ENCODE measurements at regions not wholly inside any gene's neighbourhood (a gene's known extent, or its start where the extent isn't known, plus 50 kb on each side); places are given as distances from the start of the nearest gene placed in this dataset.

- H3K4me1 Mint-ChIP-seq (ENCODE audit: unreplicated experiment) = peaks cover 13% of the 10 kb centered on the region
- TF ChIP-seq, protein P1, sequence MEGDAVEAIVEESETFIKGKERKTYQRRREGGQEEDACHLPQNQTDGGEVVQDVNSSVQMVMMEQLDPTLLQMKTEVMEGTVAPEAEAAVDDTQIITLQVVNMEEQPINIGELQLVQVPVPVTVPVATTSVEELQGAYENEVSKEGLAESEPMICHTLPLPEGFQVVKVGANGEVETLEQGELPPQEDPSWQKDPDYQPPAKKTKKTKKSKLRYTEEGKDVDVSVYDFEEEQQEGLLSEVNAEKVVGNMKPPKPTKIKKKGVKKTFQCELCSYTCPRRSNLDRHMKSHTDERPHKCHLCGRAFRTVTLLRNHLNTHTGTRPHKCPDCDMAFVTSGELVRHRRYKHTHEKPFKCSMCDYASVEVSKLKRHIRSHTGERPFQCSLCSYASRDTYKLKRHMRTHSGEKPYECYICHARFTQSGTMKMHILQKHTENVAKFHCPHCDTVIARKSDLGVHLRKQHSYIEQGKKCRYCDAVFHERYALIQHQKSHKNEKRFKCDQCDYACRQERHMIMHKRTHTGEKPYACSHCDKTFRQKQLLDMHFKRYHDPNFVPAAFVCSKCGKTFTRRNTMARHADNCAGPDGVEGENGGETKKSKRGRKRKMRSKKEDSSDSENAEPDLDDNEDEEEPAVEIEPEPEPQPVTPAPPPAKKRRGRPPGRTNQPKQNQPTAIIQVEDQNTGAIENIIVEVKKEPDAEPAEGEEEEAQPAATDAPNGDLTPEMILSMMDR (IDR thresholded peaks at IDR 0.05; ENCODE audit: unreplicated experiment) = no peak
- no peaks in the 10 kb centered on the region for H3K27me3 Mint-ChIP-seq (ENCODE audit: unreplicated experiment)
- H3K9me3 Mint-ChIP-seq (ENCODE audit: unreplicated experiment) = no peaks in the 10 kb centered on the region
- no peaks in the 10 kb centered on the region for H3K36me3 Mint-ChIP-seq (ENCODE audit: low read depth, unreplicated experiment)
- no peak overlapping the region for H3K27ac Mint-ChIP-seq (ENCODE audit: unreplicated experiment)
- DNase-seq (ENCODE audit: low spot score) = no peak
- H3K4me3 Mint-ChIP-seq (ENCODE audit: unreplicated experiment) = no peak overlapping the region
These were observed 65.7 kb upstream of the AMOTL1 start for GRCh38 chr11:94702481-94702880.

GRCh38 chr11:94705419-94705818 lies 62.7 kb upstream of the AMOTL1 start:
- Mint-ChIP-seq H3K4me3 (ENCODE audit: unreplicated experiment) (no peak overlapping the region), H3K4me1 (ENCODE audit: unreplicated experiment) (peaks cover 24% of the 10 kb centered on the region), H3K9me3 (ENCODE audit: unreplicated experiment) (no peaks in the 10 kb centered on the region), H3K27me3 (ENCODE audit: unreplicated experiment) (no peaks in the 10 kb centered on the region), H3K36me3 (ENCODE audit: low read depth, unreplicated experiment) (no peaks in the 10 kb centered on the region), H3K27ac (ENCODE audit: unreplicated experiment) (no peak overlapping the region)
- TF ChIP-seq, protein P1 (IDR thresholded peaks at IDR 0.05; ENCODE audit: unreplicated experiment) = no peak
- DNase-seq (ENCODE audit: low spot score) = no peak

GRCh38 chr11:94705891-94706615 lies 62.1 kb upstream of the AMOTL1 start:
- no peaks in the 10 kb centered on the region for H3K9me3 Mint-ChIP-seq (ENCODE audit: unreplicated experiment)
- H3K27ac Mint-ChIP-seq (ENCODE audit: unreplicated experiment) = no peak overlapping the region
- H3K27me3 Mint-ChIP-seq (ENCODE audit: unreplicated experiment) = no peaks in the 10 kb centered on the region
- H3K4me1 Mint-ChIP-seq (ENCODE audit: unreplicated experiment) = peaks cover 24% of the 10 kb centered on the region
- no peak overlapping the region for H3K4me3 Mint-ChIP-seq (ENCODE audit: unreplicated experiment)
- no peak for DNase-seq (ENCODE audit: low spot score)
- no peaks in the 10 kb centered on the region for H3K36me3 Mint-ChIP-seq (ENCODE audit: low read depth, unreplicated experiment)
- TF ChIP-seq, protein P1 (IDR thresholded peaks at IDR 0.05; ENCODE audit: unreplicated experiment) = no peak

- no peaks in the 10 kb centered on the region for H3K9me3 Mint-ChIP-seq (ENCODE audit: unreplicated experiment)
- no peaks in the 10 kb centered on the region for H3K27me3 Mint-ChIP-seq (ENCODE audit: unreplicated experiment)
- no peaks in the 10 kb centered on the region for H3K36me3 Mint-ChIP-seq (ENCODE audit: low read depth, unreplicated experiment)
- H3K4me3 Mint-ChIP-seq (ENCODE audit: unreplicated experiment) = no peak overlapping the region
- peak overlapping the region; percentile 48 for H3K27ac Mint-ChIP-seq (ENCODE audit: unreplicated experiment)
- DNase-seq (ENCODE audit: low spot score) = no peak
- H3K4me1 Mint-ChIP-seq (ENCODE audit: unreplicated experiment) = peaks cover 24% of the 10 kb centered on the region
- TF ChIP-seq, protein P1 (IDR thresholded peaks at IDR 0.05; ENCODE audit: unreplicated experiment) = no peak
These were observed 60.0 kb upstream of the AMOTL1 start for GRCh38 chr11:94708176-94708575.

- no peak for DNase-seq (ENCODE audit: low spot score)
- no peaks in the 10 kb centered on the region for H3K36me3 Mint-ChIP-seq (ENCODE audit: low read depth, unreplicated experiment)
- no peaks in the 10 kb centered on the region for H3K27me3 Mint-ChIP-seq (ENCODE audit: unreplicated experiment)
- H3K9me3 Mint-ChIP-seq (ENCODE audit: unreplicated experiment) = no peaks in the 10 kb centered on the region
- no peak overlapping the region for H3K27ac Mint-ChIP-seq (ENCODE audit: unreplicated experiment)
- H3K4me3 Mint-ChIP-seq (ENCODE audit: unreplicated experiment) = no peak overlapping the region
- peaks cover 24% of the 10 kb centered on the region for H3K4me1 Mint-ChIP-seq (ENCODE audit: unreplicated experiment)
- TF ChIP-seq, protein P1 (IDR thresholded peaks at IDR 0.05; ENCODE audit: unreplicated experiment) = no peak
These were observed 59.5 kb upstream of the AMOTL1 start for GRCh38 chr11:94708642-94709041.

Measured in endothelial cell (in vitro differentiated cells).